Omental fat pad (tissue), 3 donors: ENCODE measurements at regions not wholly inside any gene's neighbourhood (a gene's known extent, or its start where the extent isn't known, plus 50 kb on each side); places are given as distances from the start of the nearest gene placed in this dataset.

Experiments
- ATAC-seq: fragments of 150-250 bp; one replicate; pipeline ENCODE4 v1.9.1; 2016; ENCODE audit warnings: mild to moderate bottlenecking, moderate library complexity; ENCODE audit not compliant: low FRiP score
- DNase-seq: peaks from one replicate; pipeline ENCODE4 v3.0.0-alpha.2; 2019; ENCODE audit warnings: low spot score
- CTCF ChIP-seq, 3 donors: fragments of 450-650 bp; IDR thresholded peaks; one replicate each; pipeline ENCODE4 v1.5.1; 2016 to 2017; ENCODE audit warnings: antibody characterized with exemption in 3 of 3, mild to moderate bottlenecking in 3 of 3, moderate library complexity in 2 of 3

GRCh38 chr22:34354071-34354817 lies 434.0 kb upstream of the LARGE1 start:
- ATAC-seq (peak; percentile 66), DNase-seq (no peak)
- no peak for TF ChIP-seq CTCF (IDR thresholded peaks at IDR 0.05)

- ATAC-seq (peak; percentile 85), DNase-seq (no peak)
- no peak for TF ChIP-seq CTCF (IDR thresholded peaks at IDR 0.05)
These were observed 436.2 kb upstream of the LARGE1 start for GRCh38 chr22:34356481-34356880.

DNA sequence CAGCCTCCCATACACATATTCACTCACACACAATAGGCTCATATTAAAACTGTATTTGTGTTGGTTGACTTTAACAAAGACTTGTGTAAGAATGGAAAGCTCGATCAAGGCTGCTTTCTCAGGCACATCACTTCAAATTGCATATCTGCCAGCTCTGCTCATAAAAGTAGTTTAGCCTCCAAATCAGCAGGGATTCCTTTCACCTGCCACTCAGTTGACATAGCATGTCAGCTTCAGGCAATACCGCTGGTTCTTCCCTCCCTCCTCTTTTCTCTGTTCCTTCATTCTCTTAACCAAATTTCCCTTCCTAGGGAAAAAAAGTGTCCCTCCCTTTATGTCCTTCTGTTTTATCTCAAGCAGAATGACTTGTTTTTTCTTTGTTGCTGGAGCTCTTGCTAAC lies 450.4 kb upstream of the LARGE1 start:
- ATAC-seq: no peak
- DNase-seq: no peak
- no peak for TF ChIP-seq CTCF (IDR thresholded peaks at IDR 0.05)

DNA sequence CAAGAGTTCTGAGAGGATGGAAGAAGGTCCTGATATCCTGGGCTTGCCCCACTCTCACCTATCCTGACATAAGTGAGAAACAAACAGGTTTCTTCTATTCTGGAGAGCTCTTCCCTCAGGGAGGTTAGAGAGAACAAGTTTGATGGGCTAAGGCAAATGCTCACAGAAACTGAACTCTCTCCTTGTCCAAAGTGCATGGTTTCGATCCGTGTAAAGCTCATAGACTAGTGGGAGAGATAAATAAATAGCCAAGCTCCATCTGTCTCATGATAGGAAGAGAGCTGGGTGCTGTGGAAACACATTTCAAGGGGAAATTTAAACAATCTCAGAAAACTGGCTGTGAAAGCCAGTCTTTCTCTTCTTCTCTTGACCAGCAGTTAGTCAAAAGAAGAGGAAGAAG lies 459.5 kb upstream of the LARGE1 start:
- no peak for ATAC-seq
- DNase-seq: no peak
- no peak for TF ChIP-seq CTCF (IDR thresholded peaks at IDR 0.05)

- ATAC-seq (no peak), DNase-seq (no peak)
- TF ChIP-seq CTCF (IDR thresholded peaks at IDR 0.05): no peak
These were observed 460.3 kb upstream of the LARGE1 start for GRCh38 chr22:34380532-34380931.

GRCh38 chr22:34390400-34390799 lies 470.1 kb upstream of the LARGE1 start:
- ATAC-seq: no peak
- no peak for TF ChIP-seq CTCF (IDR thresholded peaks at IDR 0.05)
- no peak for DNase-seq

DNA sequence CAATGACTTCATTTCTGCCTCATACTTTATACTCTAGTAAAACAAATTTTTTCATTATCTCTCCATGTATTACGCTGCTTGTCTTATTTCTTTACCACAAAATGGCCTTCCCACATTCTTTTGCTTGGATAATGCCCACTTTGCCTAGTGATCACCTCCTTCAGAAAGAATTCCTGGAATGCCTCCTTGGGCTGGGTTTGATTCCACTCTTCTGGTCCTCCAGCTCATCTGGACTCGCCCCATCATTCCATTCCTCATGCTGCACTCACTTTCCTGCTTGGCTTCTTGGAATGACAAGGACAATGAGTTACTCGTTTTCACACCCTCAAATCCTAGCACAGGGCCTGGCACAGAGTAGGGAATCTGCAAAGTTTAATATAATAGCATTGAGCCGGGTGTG lies 475.1 kb upstream of the LARGE1 start:
- TF ChIP-seq CTCF (IDR thresholded peaks at IDR 0.05): no peak
- ATAC-seq (no peak), DNase-seq (no peak)
